ENCODE measurements at regions not wholly inside any gene's neighbourhood (a gene's known extent, or its start where the extent isn't known, plus 50 kb on each side); places are given as distances from the start of the nearest gene placed in this dataset.
A peak's percentile ranks its signal among the peaks of the same experiment; 100 is the strongest.
"Not testable (repeated sequence)": the region's sequence is repeated elsewhere in the genome, so short reads cannot be mapped to it uniquely, and the experiment has no call there.

DNA sequence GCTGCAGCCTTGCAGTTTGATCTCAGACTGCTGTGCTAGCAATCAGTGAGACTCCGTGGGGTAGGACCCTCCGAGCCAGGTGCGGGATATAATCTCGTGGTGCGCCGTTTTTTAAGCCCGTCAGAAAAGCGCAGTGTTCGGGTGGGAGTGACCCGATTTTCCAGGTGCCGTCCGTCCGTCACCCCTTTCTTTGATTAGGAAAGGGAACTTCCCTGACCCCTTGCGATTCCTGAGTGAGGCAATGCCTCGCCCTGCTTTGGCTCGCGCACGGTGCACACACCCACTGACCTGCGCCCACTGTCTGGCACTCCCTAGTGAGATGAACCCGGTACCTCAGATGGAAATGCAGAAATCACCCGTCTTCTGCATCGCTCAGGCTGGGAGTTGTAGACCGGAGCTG lies 203.2 kb downstream of the SNCAIP start:
- H3K4me3 ChIP-seq (ENCODE audit: control insufficient read depth, low read depth, low read length); DNase-seq (ENCODE audit: low read depth): not testable (repeated sequence)

DNA sequence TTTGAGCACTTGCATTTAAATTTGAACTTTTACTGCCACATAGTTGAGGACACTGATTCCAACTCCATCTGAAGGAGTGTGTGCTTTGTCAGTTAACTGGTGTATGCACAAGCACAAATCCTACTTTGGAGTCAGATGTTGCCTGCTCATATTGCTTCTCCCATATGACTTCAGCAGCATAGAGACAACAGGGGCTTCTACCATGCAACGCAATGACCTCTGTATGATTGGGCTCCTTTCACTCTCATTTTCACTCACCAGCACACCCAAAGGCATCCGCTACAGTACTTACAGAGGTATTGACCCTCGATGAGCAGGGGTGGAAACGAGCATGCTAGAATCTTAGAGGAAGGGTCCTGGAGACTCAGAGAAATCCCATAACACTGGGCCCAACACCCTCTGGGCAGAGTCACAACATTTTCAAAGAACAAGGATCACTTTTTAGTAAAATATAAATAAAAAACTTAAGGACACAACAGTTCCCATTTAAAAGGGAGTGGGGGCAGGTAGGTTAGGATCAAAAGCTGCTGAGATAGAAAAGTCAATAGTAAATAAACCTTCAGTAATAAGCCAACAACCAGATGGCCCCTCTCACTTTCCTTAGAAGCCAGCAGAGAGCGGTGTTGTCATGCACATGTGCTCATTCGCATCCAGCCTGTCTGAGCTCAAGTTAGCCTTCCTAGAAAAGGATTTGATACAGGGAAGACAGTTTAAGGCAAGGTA lies 203.8 kb downstream of the SNCAIP start:
- DNase-seq (ENCODE audit: low read depth), result peak; percentile 81
- H3K4me3 ChIP-seq (ENCODE audit: control insufficient read depth, low read depth, low read length), result no peak overlapping the region
- peak; percentile 80 for TF ChIP-seq CTCF (conservative IDR thresholded peaks at IDR 0.05; ENCODE audit: control insufficient read depth, insufficient read depth, low read depth, low read length)

DNA sequence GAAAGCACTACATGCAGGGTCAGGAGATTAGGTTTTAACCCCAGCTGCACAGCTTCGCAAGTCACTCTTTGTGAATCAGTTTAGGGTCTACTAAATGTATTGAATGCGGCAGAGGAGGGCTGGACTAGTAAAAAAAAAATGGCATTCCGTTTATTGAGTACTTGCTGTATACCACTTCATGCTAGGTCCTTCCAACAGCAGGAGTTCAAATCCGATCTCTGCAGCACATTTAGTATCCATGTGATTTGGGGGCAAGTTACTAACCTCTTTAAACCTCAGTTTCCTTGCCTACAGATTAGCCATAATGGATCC lies 204.4 kb downstream of the SNCAIP start:
- no peak for DNase-seq (ENCODE audit: low read depth)
- no peak for TF ChIP-seq CTCF (conservative IDR thresholded peaks at IDR 0.05; ENCODE audit: control insufficient read depth, insufficient read depth, low read depth, low read length)
- H3K4me3 ChIP-seq (ENCODE audit: control insufficient read depth, low read depth, low read length), result no peak overlapping the region

DNA sequence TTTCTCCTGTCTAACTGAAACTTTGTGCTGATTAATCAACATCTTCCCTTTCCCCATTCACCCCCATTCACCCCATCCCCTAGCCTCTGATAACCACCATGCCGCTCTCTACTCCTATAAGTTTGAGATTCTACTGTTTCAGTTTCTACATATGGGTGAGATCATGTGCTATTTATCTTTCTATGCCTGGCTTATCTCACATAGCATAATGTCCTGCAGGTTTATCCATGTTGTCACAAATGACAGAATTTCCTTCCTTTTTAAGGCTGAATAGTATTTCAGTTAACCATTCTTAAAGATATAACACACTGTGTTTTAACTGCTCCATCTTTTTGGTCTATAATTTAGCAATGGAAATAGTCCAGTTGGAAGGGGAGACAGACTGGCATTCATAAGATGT lies 205.1 kb downstream of the SNCAIP start:
- no peak for DNase-seq (ENCODE audit: low read depth)
- TF ChIP-seq CTCF (conservative IDR thresholded peaks at IDR 0.05; ENCODE audit: control insufficient read depth, insufficient read depth, low read depth, low read length), result no peak
- no peak overlapping the region for H3K4me3 ChIP-seq (ENCODE audit: control insufficient read depth, low read depth, low read length)

DNA sequence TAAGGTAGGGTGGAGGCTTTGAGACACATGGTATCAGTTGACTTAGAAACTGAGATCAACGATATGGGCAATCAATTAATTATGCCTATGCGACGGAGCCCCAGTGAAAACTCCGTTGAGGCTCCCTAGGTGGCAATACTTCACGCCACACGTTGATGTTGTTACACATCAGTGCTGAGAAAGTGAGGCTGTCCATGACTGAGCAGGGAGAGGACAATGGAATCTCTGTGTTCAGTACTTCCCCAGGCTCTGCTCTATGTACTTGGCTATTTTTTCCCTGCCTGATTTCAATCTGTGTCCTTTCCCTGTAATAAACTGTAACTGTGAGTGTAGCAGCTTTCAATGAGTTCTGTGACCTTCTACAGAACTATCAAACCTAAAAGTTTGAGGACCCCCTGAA lies 211.7 kb downstream of the SNCAIP start:
- TF ChIP-seq CTCF (conservative IDR thresholded peaks at IDR 0.05; ENCODE audit: control insufficient read depth, insufficient read depth, low read depth, low read length), result no peak
- no peak for DNase-seq (ENCODE audit: low read depth)
- no peak overlapping the region for H3K4me3 ChIP-seq (ENCODE audit: control insufficient read depth, low read depth, low read length)

- H3K4me3 ChIP-seq (ENCODE audit: control insufficient read depth, low read depth, low read length), result no peak overlapping the region
- no peak for DNase-seq (ENCODE audit: low read depth)
- TF ChIP-seq CTCF (conservative IDR thresholded peaks at IDR 0.05; ENCODE audit: control insufficient read depth, insufficient read depth, low read depth, low read length), result no peak
Measured at GRCh38 chr5:122527547-122527946, 215.5 kb downstream of the SNCAIP start.

DNA sequence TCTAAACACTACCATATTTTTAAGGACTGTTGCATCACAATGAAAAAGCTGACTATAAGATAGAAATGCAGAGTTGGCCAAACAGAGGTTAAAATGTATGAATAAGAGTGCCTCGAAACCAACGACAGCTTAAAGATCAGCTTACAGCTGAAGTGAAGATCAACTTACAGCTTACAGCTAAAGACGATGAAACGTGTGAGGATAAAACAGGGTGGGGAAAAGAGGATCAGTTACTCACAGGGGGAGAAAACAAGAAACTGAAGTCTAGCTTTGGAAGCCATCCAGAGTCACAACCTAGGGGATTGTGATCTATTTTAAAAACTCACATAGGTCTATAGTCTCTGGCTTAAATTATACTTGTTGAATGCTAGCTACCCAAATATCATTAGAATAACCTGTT lies 220.0 kb downstream of the SNCAIP start:
- no peak for TF ChIP-seq CTCF (conservative IDR thresholded peaks at IDR 0.05; ENCODE audit: control insufficient read depth, insufficient read depth, low read depth, low read length)
- no peak overlapping the region for H3K4me3 ChIP-seq (ENCODE audit: control insufficient read depth, low read depth, low read length)
- DNase-seq (ENCODE audit: low read depth), result no peak

Measured in fibroblast of mammary gland (primary cell).